Fibroblast of skin of back (primary cell): ENCODE measurements at regions not wholly inside any gene's neighbourhood (a gene's known extent, or its start where the extent isn't known, plus 50 kb on each side); places are given as distances from the start of the nearest gene placed in this dataset.
A peak's percentile ranks its signal among the peaks of the same experiment; 100 is the strongest.

Experiments used
- DNase-seq: peaks from one replicate; pipeline ENCODE4 v3.0.0-alpha.2; 2013

DNA sequence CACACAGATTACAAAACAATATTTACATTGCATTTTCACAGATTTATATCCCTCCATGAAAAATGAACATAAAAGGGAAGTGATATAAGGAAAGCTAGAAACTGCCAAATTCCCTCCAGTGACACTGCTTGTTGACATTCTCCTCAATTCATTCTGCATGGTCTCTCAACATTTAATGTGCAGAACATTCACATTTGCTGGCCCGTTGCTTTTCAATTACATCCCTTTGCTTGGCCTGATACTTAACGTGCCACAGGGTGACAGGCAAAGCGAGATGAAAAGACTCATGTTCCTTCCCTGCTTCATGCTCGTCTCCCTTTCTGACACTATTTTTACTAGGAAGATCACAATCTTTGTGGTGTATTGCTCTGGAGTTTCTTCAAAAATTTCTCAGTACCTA is 1019.7 kb upstream of the LRRN3 start:
- DNase-seq: no peak

DNA sequence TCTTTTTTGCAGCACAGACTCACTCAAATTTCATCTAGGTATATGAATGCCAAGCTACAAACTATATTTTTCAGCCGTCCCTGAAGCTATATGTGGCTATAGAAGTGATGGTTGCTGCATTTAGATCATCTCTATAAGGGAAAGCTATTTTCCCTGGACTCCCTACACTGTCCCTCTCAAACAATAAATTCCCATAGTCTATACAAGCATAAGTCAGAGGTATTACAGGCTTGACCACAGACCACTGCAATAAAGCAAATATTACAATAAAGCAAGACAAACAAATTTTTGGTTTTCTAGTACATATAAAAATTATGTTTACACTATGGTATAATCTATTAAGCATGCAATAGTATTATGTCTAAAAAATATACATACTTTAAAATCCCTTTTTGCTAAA is 1015.5 kb upstream of the LRRN3 start:
- no peak for DNase-seq

DNA sequence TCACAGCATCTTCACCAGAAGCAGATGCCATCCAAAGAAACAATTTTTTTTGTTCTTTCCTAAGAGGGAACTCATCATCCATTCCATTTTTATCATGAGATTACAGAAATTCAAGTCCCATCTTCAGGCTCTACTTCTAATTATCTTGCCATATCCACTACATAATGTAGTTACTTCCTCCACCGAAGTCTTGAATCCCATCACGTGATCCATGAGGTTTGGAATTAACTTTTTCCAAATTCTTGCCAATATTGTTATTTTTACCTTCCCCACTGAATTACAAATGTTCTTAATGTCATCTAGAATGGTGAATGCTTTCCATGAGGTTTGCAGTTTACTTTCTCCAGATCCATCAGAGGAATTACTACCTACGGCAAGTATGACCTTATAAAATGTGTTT is 1014.7 kb upstream of the LRRN3 start:
- DNase-seq: no peak

GRCh38 chr7:110084181-110084807 is 1006.6 kb upstream of the LRRN3 start:
- DNase-seq: no peak

- DNase-seq: peak; percentile 38
Measured at GRCh38 chr7:110090110-110090820, 1000.7 kb upstream of the LRRN3 start.

GRCh38 chr7:110095372-110096052 is 995.4 kb upstream of the LRRN3 start:
- no peak for DNase-seq

DNA sequence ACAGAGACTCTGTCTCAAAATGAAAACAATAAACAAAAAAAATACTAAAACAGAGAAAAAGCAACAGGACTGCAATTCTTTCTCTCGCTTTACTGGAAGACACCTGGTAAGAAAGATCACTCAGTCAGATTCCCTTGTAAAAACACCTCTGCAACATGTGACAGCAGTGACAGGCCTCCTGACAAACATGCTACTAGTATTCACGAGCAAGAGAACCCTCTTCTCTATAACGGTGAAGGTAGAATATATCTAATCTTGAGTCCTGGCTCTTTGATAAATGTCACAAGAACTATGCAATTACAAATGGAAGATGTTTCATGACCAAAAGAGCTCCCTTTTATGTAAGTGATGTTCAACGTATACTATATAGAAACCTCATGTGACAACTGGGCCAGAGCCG is 986.7 kb upstream of the LRRN3 start:
- DNase-seq: no peak

GRCh38 chr7:110105307-110105706 is 985.6 kb upstream of the LRRN3 start:
- DNase-seq: no peak

DNA sequence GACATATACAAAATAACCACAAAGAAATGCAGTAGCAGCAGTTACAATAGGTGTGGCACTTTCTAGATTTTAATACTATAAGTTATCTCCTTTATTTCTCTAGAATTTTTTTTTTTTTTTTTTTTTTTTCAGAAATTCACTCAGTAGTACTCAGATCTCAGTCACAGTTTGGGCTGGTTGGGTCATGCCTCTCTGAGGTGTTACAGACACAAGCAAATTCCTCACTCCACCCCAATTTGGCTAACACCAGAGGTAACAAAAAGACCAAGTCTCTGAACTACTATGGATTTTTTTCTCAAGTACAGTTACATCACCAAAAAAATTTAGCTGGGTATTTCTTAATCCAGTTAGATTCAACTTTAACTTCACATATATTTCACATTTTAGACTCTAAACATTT is 985.1 kb upstream of the LRRN3 start:
- no peak for DNase-seq

DNA sequence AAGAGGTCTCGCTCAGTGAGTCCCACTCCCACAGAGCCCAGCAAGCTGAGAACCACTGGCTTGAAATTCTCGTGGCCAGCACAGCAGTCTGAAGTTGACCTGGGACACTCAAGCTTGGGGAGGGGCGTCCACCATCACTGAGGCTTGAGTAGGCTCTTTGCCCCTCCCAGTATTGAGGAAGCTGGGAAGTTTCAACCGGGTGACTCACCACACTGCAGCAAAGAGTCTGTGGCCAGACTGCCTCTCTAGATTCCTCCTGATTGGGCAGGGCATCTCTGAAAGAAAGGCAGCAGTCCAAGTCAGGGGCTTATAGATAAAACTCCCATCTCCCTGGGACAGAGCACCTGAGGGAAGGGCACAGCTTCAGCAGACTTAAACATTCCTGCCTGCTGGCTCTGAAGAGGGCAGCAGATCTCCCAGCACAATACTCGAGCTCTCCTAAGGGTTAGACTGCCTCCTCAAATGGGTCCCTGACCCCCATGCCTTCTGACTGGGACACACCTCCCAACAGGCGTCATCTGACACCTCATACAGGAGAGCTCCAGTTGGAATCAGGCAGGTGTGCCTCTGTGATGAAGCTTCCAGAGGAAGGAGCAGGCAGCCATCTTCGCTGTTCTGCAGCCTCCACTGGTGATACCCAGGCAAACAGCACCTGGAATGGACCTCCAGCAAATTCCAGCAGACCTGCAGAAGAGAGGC is 970.9 kb upstream of the LRRN3 start:
- DNase-seq: peak; percentile 44

DNA sequence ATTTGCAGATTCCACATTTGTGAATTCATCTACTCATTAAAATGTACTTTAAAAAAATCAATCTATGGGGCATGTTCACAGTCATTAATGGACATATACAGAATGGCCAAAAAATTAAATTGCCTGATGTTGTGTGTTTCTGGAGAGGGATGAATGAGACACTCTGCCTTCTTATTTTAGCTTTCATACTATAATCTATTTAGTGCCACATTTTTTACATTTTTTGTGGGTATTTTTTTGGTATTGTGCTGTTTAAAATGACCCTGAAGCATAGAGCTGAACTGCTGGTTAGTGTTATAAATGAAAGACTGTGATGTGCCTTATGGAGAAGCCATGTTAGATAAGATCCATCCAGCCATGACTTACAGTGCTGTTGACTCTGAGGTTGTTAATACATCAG is 961.8 kb upstream of the LRRN3 start:
- DNase-seq: no peak

DNA sequence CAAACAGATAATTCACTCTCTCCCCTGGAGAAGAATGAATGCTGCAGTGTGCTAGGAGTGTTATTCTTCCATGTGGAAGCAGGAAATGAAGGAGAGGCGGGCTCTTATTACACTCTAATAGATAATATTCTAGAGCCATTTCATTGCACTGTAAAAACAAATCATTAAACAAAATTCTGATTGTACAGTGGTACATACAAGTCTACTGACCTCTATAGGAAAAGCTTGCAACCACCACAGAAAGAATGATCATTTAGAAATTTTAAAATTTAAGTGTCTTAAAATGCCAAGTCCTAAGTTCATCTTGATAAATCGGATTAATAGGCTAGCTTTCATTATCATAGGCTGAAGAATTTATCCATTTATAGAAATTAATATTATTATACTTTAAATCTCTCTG is 960.3 kb upstream of the LRRN3 start:
- DNase-seq: no peak

- no peak for DNase-seq
Measured at GRCh38 chr7:110131344-110131743, 959.6 kb upstream of the LRRN3 start.

DNA sequence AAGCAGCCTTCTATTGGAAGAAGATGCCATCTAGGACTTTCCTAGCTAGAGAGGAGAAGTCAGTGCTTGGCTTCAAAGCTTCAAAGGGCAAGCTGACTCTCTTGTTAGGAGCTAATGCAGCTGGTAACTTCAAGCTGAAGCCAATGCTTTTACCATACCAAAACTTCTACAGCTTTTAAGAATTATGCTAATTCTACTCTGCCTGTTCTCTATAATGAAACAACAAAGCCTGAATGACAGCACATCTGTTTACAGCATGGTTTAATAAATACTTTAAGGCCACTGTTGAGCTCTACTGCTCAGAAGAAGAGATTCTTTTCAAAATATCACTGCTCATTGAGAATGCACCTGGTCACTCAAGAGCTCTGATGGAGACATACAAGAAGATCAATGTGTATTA is 951.9 kb upstream of the LRRN3 start:
- DNase-seq: no peak

- no peak for DNase-seq
Measured at GRCh38 chr7:110142939-110143526, 947.9 kb upstream of the LRRN3 start.

GRCh38 chr7:110144599-110144998 is 946.3 kb upstream of the LRRN3 start:
- DNase-seq: no peak

GRCh38 chr7:110148054-110148453 is 942.9 kb upstream of the LRRN3 start:
- no peak for DNase-seq

- no peak for DNase-seq
Measured at GRCh38 chr7:110153222-110153621, 937.7 kb upstream of the LRRN3 start.

DNA sequence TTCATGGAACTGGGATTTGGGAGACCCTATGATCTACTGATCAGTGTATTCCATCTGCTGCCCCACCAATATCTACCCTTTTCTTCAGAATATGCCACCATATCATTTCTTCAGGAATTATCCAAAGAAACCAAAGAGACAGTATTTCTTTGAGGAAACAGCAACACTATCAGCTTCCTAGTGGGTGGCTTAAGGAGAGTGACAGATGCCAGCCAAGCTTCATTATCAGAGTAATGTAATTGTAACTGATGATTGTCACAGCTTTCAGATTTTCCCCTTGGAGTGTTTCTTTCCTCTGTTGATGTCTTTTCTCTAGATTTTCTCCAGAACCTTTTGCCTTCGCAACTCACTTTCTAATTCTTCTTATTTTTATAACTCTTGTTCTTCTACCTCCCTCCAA is 934.4 kb upstream of the LRRN3 start:
- no peak for DNase-seq

- DNase-seq: peak; percentile 70
Measured at GRCh38 chr7:110157631-110158362, 933.1 kb upstream of the LRRN3 start.

DNA sequence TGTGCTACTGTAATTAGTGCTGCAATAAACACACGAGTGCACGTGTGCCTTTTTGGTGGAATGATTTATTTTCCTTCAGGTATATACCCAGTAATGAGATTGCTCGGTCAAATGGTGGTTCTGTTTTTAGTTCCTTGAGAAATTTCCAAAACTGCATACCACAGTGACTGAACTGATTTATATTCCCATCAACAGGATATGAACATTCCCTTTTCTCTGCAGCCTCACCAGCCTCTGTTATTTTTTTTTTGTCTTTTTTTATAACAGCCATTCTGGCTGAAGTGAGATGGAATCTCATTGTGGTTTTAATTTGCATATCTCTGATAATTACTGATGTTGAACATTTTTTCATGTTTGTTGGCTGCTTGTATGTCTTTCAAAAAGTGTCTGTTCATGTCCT is 922.9 kb upstream of the LRRN3 start:
- DNase-seq: peak; percentile 25

GRCh38 chr7:110170841-110171240 is 920.1 kb upstream of the LRRN3 start:
- DNase-seq: peak; percentile 36
